ENCODE measurements at regions not wholly inside any gene's neighbourhood (a gene's known extent, or its start where the extent isn't known, plus 50 kb on each side); places are given as distances from the start of the nearest gene placed in this dataset.

GRCh38 chr14:98976271-98976670 is 295.7 kb downstream of the BCL11B start:
- DNase-seq (ENCODE audit: low spot score) = no peak

- no peak for DNase-seq (ENCODE audit: low spot score)
Observed at GRCh38 chr14:98977451-98977850, 294.5 kb downstream of the BCL11B start.

GRCh38 chr14:98982986-98983385 is 289.0 kb downstream of the BCL11B start:
- DNase-seq (ENCODE audit: low spot score) = no peak

DNA sequence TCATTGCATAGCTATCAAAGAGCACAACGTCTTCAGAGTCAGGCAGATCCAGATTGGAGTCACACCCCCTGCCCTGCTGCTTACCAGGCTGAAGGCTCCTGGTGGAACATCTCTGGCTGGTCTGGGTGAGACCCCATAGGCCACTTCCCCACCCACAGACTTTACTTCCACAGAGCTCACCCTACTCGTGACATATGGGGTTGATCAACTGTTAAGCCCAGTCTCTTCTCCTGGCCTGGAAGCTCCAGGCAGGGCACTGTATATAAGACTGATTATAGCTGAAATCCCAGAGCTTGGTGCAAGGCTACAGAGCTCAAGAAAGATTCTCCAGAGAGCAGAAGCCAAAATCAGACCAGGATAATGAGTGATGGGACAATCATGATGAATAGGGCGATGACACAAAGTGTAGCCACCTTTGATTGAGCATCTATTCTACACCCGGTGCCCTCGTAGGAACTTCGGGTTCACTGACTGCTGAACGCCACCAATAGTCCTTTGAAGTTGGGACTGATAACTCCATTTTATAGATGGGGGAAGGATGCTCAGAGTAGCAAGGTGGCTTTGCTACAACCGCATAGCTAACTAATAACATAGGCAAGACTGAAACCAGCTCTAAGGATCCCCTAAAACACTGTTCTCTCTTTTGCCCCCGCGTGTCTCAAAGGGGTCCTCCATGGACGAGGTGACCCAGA is 287.8 kb downstream of the BCL11B start:
- no peak for DNase-seq (ENCODE audit: low spot score)

GRCh38 chr14:98984719-98985041 is 287.3 kb downstream of the BCL11B start:
- no peak for DNase-seq (ENCODE audit: low spot score)

DNA sequence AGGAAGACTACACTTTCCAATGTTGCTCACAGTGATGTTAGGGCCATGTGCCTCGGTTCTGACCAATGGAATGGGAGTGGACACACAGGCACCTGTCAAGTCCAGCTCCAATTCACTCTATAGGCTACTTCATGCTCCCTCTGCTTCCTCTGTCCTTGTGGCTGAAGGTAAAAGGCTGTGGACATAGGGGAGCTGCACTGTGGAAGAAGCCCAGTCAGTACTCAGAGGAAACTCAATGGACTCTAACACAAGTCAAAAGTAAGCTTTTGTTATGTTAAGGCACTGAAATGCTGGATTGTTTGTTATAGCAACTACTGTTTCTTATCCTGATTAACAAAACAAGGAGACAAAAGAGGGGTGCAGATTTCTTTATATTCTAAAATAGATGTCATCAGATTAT is 278.2 kb downstream of the BCL11B start:
- no peak for DNase-seq (ENCODE audit: low spot score)

DNA sequence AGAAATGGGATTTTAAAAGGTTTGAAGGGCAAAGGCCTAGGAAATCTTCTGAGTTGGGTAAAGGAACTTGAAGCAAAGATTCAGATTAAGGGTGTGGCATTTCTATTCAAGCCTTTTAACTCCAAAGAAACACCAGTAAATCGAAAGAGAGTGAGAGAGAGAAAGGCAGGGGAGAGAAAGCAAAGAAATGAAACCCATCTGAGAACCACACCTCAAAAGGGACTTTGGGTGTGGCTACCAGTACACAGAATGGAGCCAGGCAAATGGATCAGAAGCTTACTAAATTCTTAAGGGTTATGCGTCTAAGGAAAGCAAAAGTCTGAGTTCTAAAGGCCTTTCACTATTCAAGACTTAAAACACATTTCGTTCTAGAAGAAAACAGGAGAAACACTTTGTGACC is 277.4 kb downstream of the BCL11B start:
- no peak for DNase-seq (ENCODE audit: low spot score)

DNA sequence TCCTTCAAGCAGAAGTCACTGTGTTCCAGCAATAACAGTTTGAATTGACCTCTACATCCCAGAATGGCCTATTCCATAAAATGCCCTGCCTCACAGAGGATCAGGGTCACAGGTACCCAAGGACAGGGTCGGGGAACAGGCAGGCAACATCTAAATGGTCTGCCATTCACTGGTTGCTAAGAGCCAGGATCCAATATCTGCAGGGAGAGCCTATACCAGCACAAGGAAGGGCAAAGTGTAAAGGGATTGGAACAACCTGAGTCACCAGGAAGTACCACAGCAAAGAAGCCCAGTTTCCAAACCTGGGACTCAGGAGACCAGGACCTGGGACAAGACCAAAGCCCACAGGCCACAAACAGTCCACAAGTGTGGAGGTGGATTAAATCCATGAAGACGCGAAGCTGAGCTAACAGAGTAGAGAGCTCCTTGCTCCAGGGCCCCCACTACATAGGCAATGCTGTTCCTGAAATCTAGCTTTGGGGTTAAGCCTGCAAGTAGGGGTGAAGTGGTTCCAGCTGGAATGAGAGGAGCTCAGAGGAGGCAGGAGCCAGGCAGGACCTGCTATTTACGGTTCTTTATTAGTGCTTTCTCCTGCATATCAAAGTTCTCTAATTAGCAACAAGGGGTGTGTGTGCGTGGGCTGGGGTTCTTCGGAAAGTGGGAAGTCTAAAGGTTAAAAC is 274.3 kb downstream of the BCL11B start:
- DNase-seq (ENCODE audit: low spot score) = no peak

DNA sequence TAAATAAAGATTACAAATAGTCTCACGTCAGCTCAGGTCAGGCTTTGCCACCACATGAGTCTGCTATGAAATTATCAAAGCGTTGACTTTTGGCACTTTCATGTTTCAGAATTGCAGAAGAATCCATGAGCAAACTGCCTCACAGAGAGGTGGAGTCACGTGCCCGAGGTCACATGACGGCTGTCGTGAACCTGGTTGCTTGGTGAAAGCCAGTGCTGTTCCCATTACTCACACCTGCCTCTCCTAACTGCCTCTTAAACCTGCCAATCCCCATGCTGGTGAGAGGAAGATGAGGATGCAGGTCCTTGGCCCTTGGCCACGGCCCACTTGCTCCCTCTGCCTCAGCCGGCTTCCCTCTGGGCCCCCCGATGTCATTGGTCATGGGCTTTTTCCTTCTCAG is 272.7 kb downstream of the BCL11B start:
- no peak for DNase-seq (ENCODE audit: low spot score)

DNA sequence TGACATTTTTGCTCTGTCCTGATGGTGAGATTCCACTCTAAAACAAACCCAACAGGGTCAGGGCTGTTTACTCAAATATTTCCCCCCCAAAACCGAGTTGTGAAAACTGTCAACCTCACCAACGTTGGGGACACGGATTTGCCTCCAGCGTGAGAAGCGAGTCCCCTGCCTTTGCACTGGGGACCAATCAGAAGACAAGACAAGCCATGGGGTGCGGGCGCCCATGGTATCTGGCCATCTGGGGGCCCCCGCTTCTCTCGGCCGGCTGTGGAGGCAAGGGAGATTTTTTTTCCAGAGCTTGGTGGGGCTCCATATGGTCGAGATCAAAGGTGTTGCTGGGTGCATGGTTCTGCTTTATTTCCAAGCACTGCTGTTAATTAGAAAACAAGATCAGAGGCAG is 272.1 kb downstream of the BCL11B start:
- DNase-seq (ENCODE audit: low spot score) = no peak

DNA sequence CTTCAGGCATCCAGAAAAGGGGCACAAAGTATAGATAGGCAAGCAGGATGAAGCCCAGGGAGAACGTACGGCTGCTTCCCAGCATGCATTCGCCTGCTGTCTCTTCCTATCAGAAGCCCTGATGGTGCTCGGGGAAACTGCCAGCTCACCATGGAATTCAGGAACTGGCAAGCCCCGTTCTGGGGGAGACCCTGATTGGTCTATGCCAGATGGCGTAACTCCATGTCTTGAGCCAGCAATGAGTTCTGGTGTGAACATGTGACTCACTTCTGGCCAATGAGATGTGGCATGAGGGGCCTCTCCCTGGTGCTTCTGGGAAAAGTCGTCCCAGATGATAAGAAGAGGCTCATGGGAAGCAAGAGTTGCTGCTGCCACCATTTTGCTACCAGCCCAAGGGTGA is 270.8 kb downstream of the BCL11B start:
- no peak for DNase-seq (ENCODE audit: low spot score)

DNA sequence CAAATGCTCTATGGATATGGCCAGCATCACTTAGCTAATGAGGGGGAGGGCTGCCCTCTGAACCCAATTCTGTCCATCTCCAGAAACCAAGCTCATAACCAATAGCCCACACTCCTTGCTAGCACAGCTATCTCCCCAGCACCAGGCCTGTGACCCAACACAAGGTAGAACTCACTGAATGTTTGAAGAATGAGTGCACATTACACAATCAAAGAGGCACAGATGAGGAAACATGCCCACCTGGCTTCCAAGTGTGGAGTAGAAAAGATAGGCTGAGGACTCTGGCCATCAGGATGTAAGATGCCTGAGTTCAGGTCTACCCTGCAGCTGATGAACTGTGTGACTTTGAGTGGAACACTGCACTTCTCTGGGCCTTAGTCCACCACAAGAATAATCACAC is 268.4 kb downstream of the BCL11B start:
- DNase-seq (ENCODE audit: low spot score) = no peak

GRCh38 chr14:99004112-99004511 is 267.9 kb downstream of the BCL11B start:
- DNase-seq (ENCODE audit: low spot score) = no peak

DNA sequence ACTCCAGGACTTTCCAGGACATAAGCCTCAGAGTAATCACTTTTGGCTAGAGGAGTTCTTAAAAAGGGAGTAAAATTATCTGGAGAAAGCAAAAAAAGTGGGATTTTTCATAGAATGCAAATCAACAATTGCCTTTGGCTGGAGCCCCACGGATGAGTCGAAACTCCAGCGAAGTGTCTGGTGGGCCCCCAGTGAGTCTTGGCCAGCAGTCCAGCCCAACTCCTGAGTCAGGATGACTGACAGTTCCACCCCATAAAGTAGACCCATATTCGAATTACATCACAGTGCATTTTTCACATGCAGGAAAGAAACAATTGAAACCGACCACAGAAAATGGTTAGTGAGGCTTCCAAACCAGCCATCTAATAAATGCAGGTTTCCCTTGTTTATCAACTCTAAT is 265.7 kb downstream of the BCL11B start:
- DNase-seq (ENCODE audit: low spot score) = no peak

GRCh38 chr14:99007795-99008194 is 264.2 kb downstream of the BCL11B start:
- DNase-seq (ENCODE audit: low spot score) = no peak

DNA sequence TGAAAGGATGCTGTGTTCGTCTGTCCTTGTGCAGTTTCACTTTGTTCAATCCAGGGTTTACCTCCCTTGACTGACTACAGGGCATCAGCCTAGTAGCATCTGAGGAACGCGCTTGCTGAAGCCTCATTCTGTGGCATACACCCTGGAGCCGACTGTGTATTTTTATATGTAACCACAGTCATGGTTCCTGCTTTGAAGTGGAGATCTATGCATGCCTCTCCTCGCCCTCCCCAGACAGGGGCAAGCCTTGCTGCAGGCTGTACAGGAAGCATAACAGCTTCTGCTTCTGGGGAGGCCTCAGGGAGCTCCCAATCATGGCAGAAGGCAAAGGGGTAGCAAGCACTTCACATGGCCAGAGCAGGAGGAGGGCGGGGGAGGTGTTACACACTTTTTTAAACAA is 262.1 kb downstream of the BCL11B start:
- DNase-seq (ENCODE audit: low spot score) = no peak

DNA sequence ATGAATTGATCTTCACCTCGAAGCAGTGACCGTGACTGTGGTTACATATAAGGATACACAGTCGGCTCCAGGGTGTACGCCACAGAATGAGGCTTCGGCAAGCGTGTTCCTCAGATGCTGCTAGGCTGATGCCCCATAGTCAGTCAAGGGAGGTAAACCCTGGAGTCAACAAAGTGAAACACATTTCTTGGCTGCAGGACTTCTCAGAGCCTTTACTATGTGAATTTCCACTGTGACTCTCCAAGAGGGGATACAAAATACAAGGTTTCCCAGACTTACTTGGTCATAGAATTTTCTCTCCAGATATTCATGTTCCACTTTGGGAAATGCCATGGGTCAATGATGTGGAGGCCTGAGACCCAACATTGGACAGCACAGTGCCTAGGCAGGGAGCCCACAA is 260.6 kb downstream of the BCL11B start:
- DNase-seq (ENCODE audit: low spot score) = no peak

DNA sequence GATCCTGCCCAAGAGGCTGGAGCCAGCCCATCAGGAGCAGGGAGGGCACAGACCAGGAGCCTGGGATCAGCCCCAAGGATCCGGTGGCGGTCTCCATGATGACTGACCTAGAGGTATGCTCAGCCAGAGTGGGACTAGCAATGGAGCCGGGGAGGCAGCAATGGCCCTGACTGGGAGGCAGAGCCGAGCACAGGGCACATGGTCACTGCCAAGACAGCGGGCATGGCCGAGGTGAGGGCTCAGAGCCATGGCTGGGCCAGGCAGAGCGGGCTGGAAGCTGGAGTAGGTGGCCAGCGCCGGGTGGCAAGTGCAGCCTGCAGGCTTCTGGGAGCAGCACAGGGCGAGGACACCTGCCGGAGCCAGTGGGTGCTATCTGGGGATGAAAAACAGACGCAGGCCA is 259.3 kb downstream of the BCL11B start:
- no peak for DNase-seq (ENCODE audit: low spot score)

- no peak for DNase-seq (ENCODE audit: low spot score)
Observed at GRCh38 chr14:99015833-99016232, 256.2 kb downstream of the BCL11B start.

DNA sequence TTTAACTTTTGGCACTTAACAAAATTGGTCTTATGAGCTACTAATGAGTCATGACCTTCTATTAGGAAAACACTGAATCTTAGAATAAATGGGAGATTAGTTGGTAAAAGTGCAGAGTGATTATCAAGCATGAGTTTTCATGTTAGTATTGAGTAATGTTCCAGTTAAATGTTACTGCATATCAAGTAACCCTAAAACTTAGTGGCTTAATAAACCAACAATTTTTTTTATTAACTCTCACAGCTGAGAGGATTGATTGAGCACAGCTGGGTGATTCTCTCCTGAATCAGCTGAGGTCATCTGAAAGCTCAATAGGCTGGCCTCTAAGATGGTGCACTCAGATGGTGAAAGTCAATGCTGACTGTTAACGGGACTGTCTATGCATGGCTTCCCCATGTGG is 248.6 kb downstream of the BCL11B start:
- no peak for DNase-seq (ENCODE audit: low spot score)

DNA sequence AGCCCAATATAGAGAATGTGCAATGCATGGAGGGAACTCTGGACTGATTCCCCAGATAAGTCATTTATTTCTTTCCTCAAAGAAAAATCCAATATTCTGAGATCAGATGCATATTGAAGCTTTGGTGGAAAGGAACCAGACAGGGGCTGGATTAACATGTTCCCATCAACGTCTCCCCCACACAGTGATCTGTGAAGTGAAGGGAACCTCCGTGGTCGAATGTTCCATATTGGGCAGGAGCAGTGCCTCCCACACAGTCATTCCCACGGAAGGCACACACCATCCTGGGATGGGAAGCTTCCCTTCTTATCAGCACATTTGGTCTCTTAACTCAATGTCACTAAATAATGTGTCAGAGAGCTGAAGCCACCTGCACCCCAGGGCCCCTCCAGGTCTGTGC is 247.1 kb downstream of the BCL11B start:
- DNase-seq (ENCODE audit: low spot score) = no peak

- DNase-seq (ENCODE audit: low spot score) = no peak
Observed at GRCh38 chr14:99025418-99025817, 246.6 kb downstream of the BCL11B start.

GRCh38 chr14:99026471-99026870 is 245.5 kb downstream of the BCL11B start:
- DNase-seq (ENCODE audit: low spot score) = no peak

GRCh38 chr14:99028041-99028440 is 244.0 kb downstream of the BCL11B start:
- DNase-seq (ENCODE audit: low spot score) = no peak
